ENCODE measurements at regions not wholly inside any gene's neighbourhood (a gene's known extent, or its start where the extent isn't known, plus 50 kb on each side); places are given as distances from the start of the nearest gene placed in this dataset.
"Not testable (repeated sequence)": the region's sequence is repeated elsewhere in the genome, so short reads cannot be mapped to it uniquely, and the experiment has no call there.

GRCh38 chr12:43235721-43236120 lies 316.3 kb downstream of the ADAMTS20 start:
- DNase-seq (ENCODE audit: low spot score) = no peak

GRCh38 chr12:43233861-43234260 lies 318.1 kb downstream of the ADAMTS20 start:
- Histone ChIP-seq H3K27ac (no peak overlapping the region), H3K4me3 (no peak overlapping the region)
- DNase-seq (ENCODE audit: low spot score) = no peak
- TF ChIP-seq CTCF (IDR thresholded peaks at IDR 0.05) = no peak

More at GRCh38 chr12:43235721-43236120, 316.3 kb downstream of the ADAMTS20 start:
- H3K4me3 ChIP-seq = no peak overlapping the region
- no peak overlapping the region for H3K27ac ChIP-seq
- TF ChIP-seq CTCF (IDR thresholded peaks at IDR 0.05) = no peak

GRCh38 chr12:43226151-43226550 lies 325.9 kb downstream of the ADAMTS20 start:
- no peak overlapping the region for H3K4me3 ChIP-seq
- no peak for TF ChIP-seq CTCF (IDR thresholded peaks at IDR 0.05)

GRCh38 chr12:43224190-43224805 lies 327.7 kb downstream of the ADAMTS20 start:
- H3K27ac ChIP-seq; DNase-seq (ENCODE audit: low spot score); H3K4me3 ChIP-seq: not testable (repeated sequence)

More at GRCh38 chr12:43226151-43226550, 325.9 kb downstream of the ADAMTS20 start:
- H3K27ac ChIP-seq = no peak overlapping the region
- DNase-seq (ENCODE audit: low spot score) = no peak

- TF ChIP-seq CTCF (IDR thresholded peaks at IDR 0.05) = no peak
- H3K4me3 ChIP-seq = no peak overlapping the region
- DNase-seq (ENCODE audit: low spot score) = no peak
- no peak overlapping the region for H3K27ac ChIP-seq
These were observed 329.2 kb downstream of the ADAMTS20 start for GRCh38 chr12:43222796-43223195.

- no peak for DNase-seq (ENCODE audit: low spot score)
- no peak overlapping the region for H3K4me3 ChIP-seq
- TF ChIP-seq CTCF (IDR thresholded peaks at IDR 0.05) = no peak
These were observed 330.8 kb downstream of the ADAMTS20 start for GRCh38 chr12:43221216-43221615.

GRCh38 chr12:43216490-43216889 lies 335.5 kb downstream of the ADAMTS20 start:
- Histone ChIP-seq H3K27ac (no peak overlapping the region), H3K4me3 (no peak overlapping the region)
- no peak for DNase-seq (ENCODE audit: low spot score)
- TF ChIP-seq CTCF (IDR thresholded peaks at IDR 0.05) = no peak

More at GRCh38 chr12:43221216-43221615, 330.8 kb downstream of the ADAMTS20 start:
- H3K27ac ChIP-seq = no peak overlapping the region

Data from coronary artery (tissue), 2 donors.